ENCODE measurements at regions not wholly inside any gene's neighbourhood (a gene's known extent, or its start where the extent isn't known, plus 50 kb on each side); places are given as distances from the start of the nearest gene placed in this dataset.

- no peak overlapping the region for H3K4me3 ChIP-seq
- intact Hi-C loops (cut with DNase I) = no loop called here
- H3K27me3 ChIP-seq = no peaks in the 10 kb centered on the region
- TF ChIP-seq CTCF (IDR thresholded peaks at IDR 0.05) = no peak
- no peak for DNase-seq
- H3K4me1 ChIP-seq = no peaks in the 10 kb centered on the region
- H3K27ac ChIP-seq = no peak overlapping the region
- ATAC-seq = no peak
- H3K9me3 ChIP-seq = peaks cover 0 to 8% of the 10 kb centered on the region in 2 donors
- no peaks in the 10 kb centered on the region for H3K36me3 ChIP-seq
Observed at GRCh38 chr12:63313139-63313538, 162.1 kb upstream of the AVPR1A start.

- Histone ChIP-seq H3K9me3 (peaks cover 0 to 8% of the 10 kb centered on the region in 2 donors), H3K4me1 (no peaks in the 10 kb centered on the region), H3K4me3 (no peak overlapping the region), H3K27ac (no peak overlapping the region), H3K27me3 (no peaks in the 10 kb centered on the region), H3K36me3 (no peaks in the 10 kb centered on the region)
- no peak for DNase-seq
- no peak for ATAC-seq
- intact Hi-C loops (cut with DNase I) = no loop called here
- no peak for TF ChIP-seq CTCF (IDR thresholded peaks at IDR 0.05)
Observed at GRCh38 chr12:63308671-63309070, 157.7 kb upstream of the AVPR1A start.

GRCh38 chr12:63307849-63308248, 156.8 kb upstream of the AVPR1A start:
- TF ChIP-seq CTCF (IDR thresholded peaks at IDR 0.05) = no peak
- intact Hi-C loops (cut with DNase I) = no loop called here
- ATAC-seq (no peak), DNase-seq (no peak)
- no peak overlapping the region for H3K27ac ChIP-seq
- no peaks in the 10 kb centered on the region for H3K4me1 ChIP-seq
- H3K36me3 ChIP-seq = no peaks in the 10 kb centered on the region
- H3K9me3 ChIP-seq = peaks cover 0 to 8% of the 10 kb centered on the region in 2 donors
- H3K27me3 ChIP-seq = no peaks in the 10 kb centered on the region
- no peak overlapping the region for H3K4me3 ChIP-seq

GRCh38 chr12:63305901-63306875, 155.2 kb upstream of the AVPR1A start:
- DNase-seq (no peak), ATAC-seq (no peak)
- no peak for TF ChIP-seq CTCF (IDR thresholded peaks at IDR 0.05)

GRCh38 chr12:63304887-63305316, 153.9 kb upstream of the AVPR1A start:
- no peak for ATAC-seq
- intact Hi-C loops (cut with DNase I) = no loop called here
- no peaks in the 10 kb centered on the region for H3K4me1 ChIP-seq
- no peak for DNase-seq
- no peaks in the 10 kb centered on the region for H3K27me3 ChIP-seq
- no peak overlapping the region for H3K27ac ChIP-seq
- no peak overlapping the region for H3K4me3 ChIP-seq
- H3K36me3 ChIP-seq = no peaks in the 10 kb centered on the region
- no peak for TF ChIP-seq CTCF (IDR thresholded peaks at IDR 0.05)
- no peaks in the 10 kb centered on the region for H3K9me3 ChIP-seq

More at GRCh38 chr12:63305901-63306875, 155.2 kb upstream of the AVPR1A start:
- H3K4me1 ChIP-seq = no peaks in the 10 kb centered on the region
- H3K27ac ChIP-seq = no peak overlapping the region
- peaks cover 0 to 8% of the 10 kb centered on the region in 2 donors for H3K9me3 ChIP-seq
- H3K4me3 ChIP-seq = no peak overlapping the region
- H3K36me3 ChIP-seq = no peaks in the 10 kb centered on the region
- no peaks in the 10 kb centered on the region for H3K27me3 ChIP-seq
- intact Hi-C loops (cut with DNase I) = no loop called here

Measured in left lung (tissue), 4 donors.